ENCODE measurements at regions not wholly inside any gene's neighbourhood (a gene's known extent, or its start where the extent isn't known, plus 50 kb on each side); places are given as distances from the start of the nearest gene placed in this dataset.

DNA sequence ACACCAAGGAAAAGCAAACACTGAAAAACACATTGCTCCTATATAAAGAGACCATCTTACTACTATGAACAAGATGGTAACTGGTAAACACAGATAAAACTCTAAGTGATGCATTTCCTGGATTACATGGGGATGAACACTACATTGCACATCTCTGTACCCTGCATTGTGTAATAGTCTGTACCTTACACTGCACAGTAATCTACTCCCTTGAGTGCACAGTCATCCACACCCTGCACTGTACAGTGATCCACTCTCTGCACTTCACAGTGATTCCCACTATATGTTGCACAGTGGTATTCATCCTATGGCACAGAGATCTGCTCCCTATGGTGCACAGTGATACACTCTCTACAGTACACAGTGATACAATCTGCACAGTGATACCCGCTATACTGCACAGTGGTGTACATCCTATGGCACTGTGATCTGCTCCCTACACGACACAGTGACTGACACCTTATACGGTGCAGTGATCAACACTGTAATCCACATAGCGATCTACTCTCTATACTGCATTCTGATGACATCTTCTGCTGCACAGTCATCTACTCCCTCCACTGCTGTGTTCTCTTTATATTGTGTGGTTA is 462.2 kb upstream of the RGPD4 start:
- DNase-seq (ENCODE audit: extremely low spot score): no peak
- H3K9me3 ChIP-seq: no peaks in the 10 kb centered on the region
- no peak for TF ChIP-seq CTCF (IDR thresholded peaks at IDR 0.05)
- no peak for TF ChIP-seq POLR2AphosphoS5 (IDR thresholded peaks at IDR 0.05)
- no peak for TF ChIP-seq EP300 (IDR thresholded peaks at IDR 0.05)
- no peak for TF ChIP-seq POLR2A (IDR thresholded peaks at IDR 0.05; ENCODE audit: low read depth)
- H3K36me3 ChIP-seq: no peaks in the 10 kb centered on the region
- H3K27me3 ChIP-seq: no peaks in the 10 kb centered on the region
- H3K27ac ChIP-seq (replicated peaks in 1 of 4): no peak overlapping the region
- no peaks in the 10 kb centered on the region for H3K4me1 ChIP-seq
- WGBS: 97% methylated on average over 4 of the region's 4 CpGs
- no peak overlapping the region for H3K4me3 ChIP-seq
- intact Hi-C loops (cut with DNase I): no loop called here

GRCh38 chr2:107374249-107374648 is 452.4 kb upstream of the RGPD4 start:
- DNase-seq (ENCODE audit: extremely low spot score): no peak
- intact Hi-C loops (cut with DNase I): no loop called here
- Histone ChIP-seq H3K9me3 (no peaks in the 10 kb centered on the region), H3K36me3 (no peaks in the 10 kb centered on the region), H3K4me3 (no peak overlapping the region), H3K27ac (replicated peaks in 1 of 4) (no peak overlapping the region), H3K27me3 (peaks cover 0 to 4% (median 0%) of the 10 kb centered on the region in 4 donors), H3K4me1 (no peaks in the 10 kb centered on the region)
- TF ChIP-seq EP300 (IDR thresholded peaks at IDR 0.05): no peak
- no peak for TF ChIP-seq CTCF (IDR thresholded peaks at IDR 0.05)
- no peak for TF ChIP-seq POLR2A (IDR thresholded peaks at IDR 0.05; ENCODE audit: low read depth)
- TF ChIP-seq POLR2AphosphoS5 (IDR thresholded peaks at IDR 0.05): no peak
- 47% methylated on average over 4 of the region's 4 CpGs for WGBS

DNA sequence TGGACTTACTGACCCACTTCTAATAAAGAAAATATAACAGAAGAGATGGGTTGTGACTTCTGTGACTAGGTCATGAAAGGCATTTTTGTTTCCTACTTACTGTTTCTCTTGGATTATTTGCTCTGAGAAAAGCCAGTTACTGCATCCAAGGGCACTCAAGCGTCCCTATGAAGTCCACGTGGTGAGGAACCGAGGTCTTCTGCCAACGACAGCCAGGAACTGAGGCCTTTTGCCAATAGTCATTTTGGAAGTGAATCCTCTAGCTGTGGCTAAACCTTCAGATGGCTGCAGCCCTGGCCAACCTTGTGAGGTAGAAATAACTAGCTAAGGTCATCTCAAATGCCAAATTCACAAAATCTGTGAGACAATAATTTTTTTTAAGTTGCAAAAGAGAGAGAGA is 449.8 kb upstream of the RGPD4 start:
- no peaks in the 10 kb centered on the region for H3K4me1 ChIP-seq
- H3K27ac ChIP-seq (replicated peaks in 1 of 4): no peak overlapping the region
- H3K27me3 ChIP-seq: peaks cover 0 to 4% (median 0%) of the 10 kb centered on the region in 4 donors
- intact Hi-C loops (cut with DNase I): no loop called here
- H3K36me3 ChIP-seq: no peaks in the 10 kb centered on the region
- no peak overlapping the region for H3K4me3 ChIP-seq
- 65% methylated on average over 4 of the region's 4 CpGs for WGBS
- no peak for TF ChIP-seq POLR2A (IDR thresholded peaks at IDR 0.05; ENCODE audit: low read depth)
- no peaks in the 10 kb centered on the region for H3K9me3 ChIP-seq
- DNase-seq (ENCODE audit: extremely low spot score): no peak

GRCh38 chr2:107380912-107381311 is 445.8 kb upstream of the RGPD4 start:
- Histone ChIP-seq H3K27me3 (no peaks in the 10 kb centered on the region), H3K4me3 (no peak overlapping the region), H3K4me1 (no peaks in the 10 kb centered on the region), H3K36me3 (no peaks in the 10 kb centered on the region), H3K9me3 (no peaks in the 10 kb centered on the region), H3K27ac (replicated peaks in 1 of 4) (no peak overlapping the region)
- no peak for DNase-seq (ENCODE audit: extremely low spot score)
- TF ChIP-seq CTCF (IDR thresholded peaks at IDR 0.05) (no peak), POLR2AphosphoS5 (IDR thresholded peaks at IDR 0.05) (no peak), EP300 (IDR thresholded peaks at IDR 0.05) (no peak), POLR2A (IDR thresholded peaks at IDR 0.05; ENCODE audit: low read depth) (no peak)
- intact Hi-C loops (cut with DNase I): no loop called here
- WGBS: 93% methylated on average over 2 of the region's 2 CpGs

DNA sequence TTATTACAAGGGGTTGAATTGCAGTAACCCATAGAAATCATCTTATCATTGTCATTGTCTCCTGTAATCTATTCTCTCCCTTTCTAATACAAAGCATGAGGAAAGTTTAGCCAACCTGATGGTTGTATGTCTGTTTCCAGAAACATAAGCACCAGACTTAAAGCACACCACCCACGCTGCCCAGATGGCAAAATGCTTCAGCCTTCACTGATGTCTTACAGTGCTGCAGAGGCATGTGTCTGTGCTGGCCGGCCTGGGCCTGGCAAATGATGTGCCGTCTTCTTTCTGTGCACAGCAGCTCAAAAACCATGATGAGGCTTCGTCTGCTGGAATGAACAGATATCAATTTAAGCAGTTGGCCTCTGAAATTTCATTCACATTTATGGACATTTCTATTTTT is 443.0 kb upstream of the RGPD4 start:
- Histone ChIP-seq H3K9me3 (no peaks in the 10 kb centered on the region), H3K36me3 (no peaks in the 10 kb centered on the region), H3K27ac (replicated peaks in 1 of 4) (no peak overlapping the region), H3K4me3 (no peak overlapping the region), H3K4me1 (no peaks in the 10 kb centered on the region), H3K27me3 (no peaks in the 10 kb centered on the region)
- intact Hi-C loops (cut with DNase I): no loop called here
- no peak for TF ChIP-seq POLR2AphosphoS5 (IDR thresholded peaks at IDR 0.05)
- no peak for TF ChIP-seq CTCF (IDR thresholded peaks at IDR 0.05)
- TF ChIP-seq EP300 (IDR thresholded peaks at IDR 0.05): no peak
- no peak for TF ChIP-seq POLR2A (IDR thresholded peaks at IDR 0.05; ENCODE audit: low read depth)
- DNase-seq (ENCODE audit: extremely low spot score): no peak
- 91% methylated on average over 4 of the region's 4 CpGs for whole genome bisulfite sequencing

Measured in esophagus muscularis mucosa (tissue), 4 donors.